Breast epithelium (tissue), 3 donors: ENCODE measurements at regions not wholly inside any gene's neighbourhood (a gene's known extent, or its start where the extent isn't known, plus 50 kb on each side); places are given as distances from the start of the nearest gene placed in this dataset.

ENCODE experiments used
- CTCF ChIP-seq, 3 donors: fragments of 450-650 bp; IDR thresholded peaks; one replicate each; pipeline ENCODE4 v1.5.1; 2016 to 2017; ENCODE audit warnings: antibody characterized with exemption in 3 of 3, mild to moderate bottlenecking in 3 of 3, moderate library complexity in 3 of 3
- POLR2A ChIP-seq: fragments of 450-650 bp; IDR thresholded peaks from one replicate; pipeline ENCODE4 v1.6.1; 2016; ENCODE audit warnings: antibody characterized with exemption, mild to moderate bottlenecking, moderate library complexity

DNA sequence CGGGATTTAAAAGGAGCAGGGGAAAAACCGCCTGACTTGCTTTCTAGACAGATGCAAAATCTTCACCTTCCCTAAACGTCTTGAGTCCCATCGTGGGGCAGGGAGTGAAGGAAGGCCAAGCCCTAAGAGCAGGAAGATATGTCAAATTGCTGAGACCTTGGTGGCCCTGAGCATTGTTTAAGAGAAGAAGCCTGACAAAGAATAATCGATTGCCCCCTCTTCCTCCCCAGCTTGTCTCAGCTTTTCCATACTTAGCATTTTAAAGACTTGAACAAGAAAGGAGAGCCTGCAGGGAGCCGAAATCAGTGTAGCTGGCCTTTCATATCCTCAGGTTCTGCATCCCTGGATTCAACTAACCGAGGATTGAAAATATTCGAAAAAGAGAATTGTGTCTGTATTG is 157.6 kb upstream of the DLX2 start:
- no peak for TF ChIP-seq POLR2A
- TF ChIP-seq CTCF (IDR thresholded peaks at IDR 0.05): no peak
